GM18499 (cell line): ENCODE measurements at regions not wholly inside any gene's neighbourhood (a gene's known extent, or its start where the extent isn't known, plus 50 kb on each side); places are given as distances from the start of the nearest gene placed in this dataset.
"Not testable (repeated sequence)": the region's sequence is repeated elsewhere in the genome, so short reads cannot be mapped to it uniquely, and the experiment has no call there.

Experiments used
- ATAC-seq: cut with Tn5 transposase; IDR thresholded peaks from one replicate; pipeline ENCODE4 v1.9.1; 2021; ENCODE audit warnings: moderate number of reproducible peaks; ENCODE audit not compliant: insufficient read depth, unreplicated experiment

- ATAC-seq, result no peak
Measured at GRCh38 chr12:124478985-124479645, 88.3 kb downstream of the NCOR2 start.

- ATAC-seq, result no peak
Measured at GRCh38 chr12:124478416-124478815, 89.0 kb downstream of the NCOR2 start.

GRCh38 chr12:124477107-124477915, 90.1 kb downstream of the NCOR2 start:
- ATAC-seq, result no peak

GRCh38 chr12:124476011-124476400, 91.4 kb downstream of the NCOR2 start:
- ATAC-seq, result no peak

- no peak for ATAC-seq
Measured at GRCh38 chr12:124475295-124476010, 92.0 kb downstream of the NCOR2 start.

- ATAC-seq, result no peak
Measured at GRCh38 chr12:124474709-124475108, 92.7 kb downstream of the NCOR2 start.

GRCh38 chr12:124472690-124473279, 94.6 kb downstream of the NCOR2 start:
- ATAC-seq, result no peak

- ATAC-seq, result no peak
Measured at GRCh38 chr12:124471828-124472227, 95.6 kb downstream of the NCOR2 start.

- no peak for ATAC-seq
Measured at GRCh38 chr12:124470806-124471205, 96.6 kb downstream of the NCOR2 start.

- ATAC-seq, result no peak
Measured at GRCh38 chr12:124470139-124470538, 97.3 kb downstream of the NCOR2 start.

GRCh38 chr12:124469193-124469888, 98.1 kb downstream of the NCOR2 start:
- ATAC-seq, result no peak

- not testable (repeated sequence) for ATAC-seq
Measured at GRCh38 chr12:124467549-124467948, 99.9 kb downstream of the NCOR2 start.

GRCh38 chr12:124466216-124467128, 100.9 kb downstream of the NCOR2 start:
- peak; percentile 83 for ATAC-seq

- ATAC-seq, result no peak
Measured at GRCh38 chr12:124465473-124465872, 101.9 kb downstream of the NCOR2 start.

GRCh38 chr12:124464830-124465229, 102.6 kb downstream of the NCOR2 start:
- ATAC-seq, result no peak

- ATAC-seq, result no peak
Measured at GRCh38 chr12:124464062-124464461, 103.3 kb downstream of the NCOR2 start.

GRCh38 chr12:124463341-124463921, 104.0 kb downstream of the NCOR2 start:
- no peak for ATAC-seq

- no peak for ATAC-seq
Measured at GRCh38 chr12:124462750-124463149, 104.7 kb downstream of the NCOR2 start.
